Gastrocnemius medialis (tissue), 4 donors: ENCODE measurements at regions not wholly inside any gene's neighbourhood (a gene's known extent, or its start where the extent isn't known, plus 50 kb on each side); places are given as distances from the start of the nearest gene placed in this dataset.

ENCODE experiments used
- ATAC-seq, 2 donors: fragments of 150-250 bp; one replicate each; pipeline ENCODE4 v1.9.1; 2016
- DNase-seq, 2 donors: peaks; one replicate each; pipeline ENCODE4 v3.0.0-alpha.2; 2019
- H3K27ac ChIP-seq, 4 donors: fragments of 200-600 bp; sonication (generic); 1 replicate in 1 of 4; 2 replicates in 3 of 4; pipeline ENCODE4 v1.5.1; 2016 to 2018; ENCODE audit warnings: mild to moderate bottlenecking in 2 of 4, moderate library complexity in 1 of 4
- H3K27me3 ChIP-seq, 3 donors: fragments of 200-600 bp; sonication (generic) in 2 of 3; 1 replicate in 1 of 3; 2 replicates in 2 of 3; pipeline versions ENCODE4 v1.5.1 to v1.6.0; 2016 to 2019; ENCODE audit warnings: mild to moderate bottlenecking in 1 of 3, moderate library complexity in 1 of 3
- H3K36me3 ChIP-seq, 2 donors: fragments of 200-600 bp; sonication (generic) in 1 of 2; one replicate each; pipeline ENCODE4 v1.5.1; 2017 to 2018
- H3K4me1 ChIP-seq, 2 donors: fragments of 200-600 bp; sonication (generic) in 1 of 2; one replicate each; pipeline ENCODE4 v1.5.1; 2016 to 2017; ENCODE audit warnings: mild to moderate bottlenecking in 2 of 2
- H3K4me3 ChIP-seq, 4 donors: fragments of 200-600 bp; sonication (generic) in 3 of 4; 1 replicate in 1 of 4; 2 replicates in 3 of 4; pipeline ENCODE4 v1.5.1; 2016 to 2019; ENCODE audit warnings: mild to moderate bottlenecking in 2 of 4
- H3K9me3 ChIP-seq, 3 donors: fragments of 200-600 bp; sonication (generic) in 2 of 3; 1 replicate in 1 of 3; 2 replicates in 2 of 3; pipeline ENCODE4 v1.5.1; 2016 to 2019
- POLR2A ChIP-seq, 2 donors: fragments of 450-650 bp; IDR thresholded peaks; one replicate each; pipeline ENCODE4 v1.6.1; 2017; ENCODE audit warnings: antibody characterized with exemption in 2 of 2, mild to moderate bottlenecking in 2 of 2, moderate library complexity in 2 of 2
- in situ Hi-C, 4 donors: fragments of 200-750 bp; cut with MboI; loops; one replicate each; pipeline versions ENCODE4 v1.15.0 to v1.8.0; 2017; ENCODE audit warnings: low sequenced_read_pairs in 4 of 4
- intact Hi-C: fragments of 100-400 bp; cut with DNase I; formaldehyde crosslinking; loops from one replicate; pipeline ENCODE4 v1.15.1; 2023; ENCODE audit warnings: low total_unique reads
- TF ChIP-seq, protein P1 (sequence below), 5 experiments: fragments of 450-650 bp in 3 of 5; fragments of 200-600 bp in 2 of 5; sonication (generic) in 2 of 5; IDR thresholded peaks in 4 of 5; conservative IDR thresholded peaks in 1 of 5; 1 replicate in 4 of 5; 2 replicates in 1 of 5; pipeline ENCODE4 v1.5.1; 2016 to 2019; ENCODE audit warnings: antibody characterized with exemption in 5 of 5, mild to moderate bottlenecking in 3 of 5, moderate library complexity in 3 of 5

- no peak for DNase-seq
- H3K9me3 ChIP-seq, result no peaks in the 10 kb centered on the region
Observed at GRCh38 chr13:32947411-32948276, 68.6 kb upstream of the KL start.

DNA sequence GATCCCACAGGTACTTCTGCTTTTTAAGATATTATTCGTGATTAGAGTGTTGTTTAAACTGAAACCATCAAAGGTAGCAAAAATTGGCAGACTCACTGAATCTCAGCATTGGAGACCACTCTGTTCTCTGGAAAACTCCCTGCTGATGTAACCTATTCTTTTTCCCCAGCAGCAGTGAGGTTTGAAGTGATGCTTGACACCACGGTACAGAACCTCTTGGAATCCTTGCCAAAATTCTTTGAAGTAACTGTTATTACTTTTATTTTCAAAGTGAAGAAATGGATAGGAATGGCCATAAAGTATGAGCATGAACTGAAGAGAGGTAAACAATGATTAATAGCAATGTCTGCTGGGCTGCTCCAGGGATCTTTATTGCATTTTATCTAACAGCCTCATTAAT lies 66.4 kb upstream of the KL start:
- no peak for TF ChIP-seq POLR2A (IDR thresholded peaks at IDR 0.05)
- TF ChIP-seq, protein P1, sequence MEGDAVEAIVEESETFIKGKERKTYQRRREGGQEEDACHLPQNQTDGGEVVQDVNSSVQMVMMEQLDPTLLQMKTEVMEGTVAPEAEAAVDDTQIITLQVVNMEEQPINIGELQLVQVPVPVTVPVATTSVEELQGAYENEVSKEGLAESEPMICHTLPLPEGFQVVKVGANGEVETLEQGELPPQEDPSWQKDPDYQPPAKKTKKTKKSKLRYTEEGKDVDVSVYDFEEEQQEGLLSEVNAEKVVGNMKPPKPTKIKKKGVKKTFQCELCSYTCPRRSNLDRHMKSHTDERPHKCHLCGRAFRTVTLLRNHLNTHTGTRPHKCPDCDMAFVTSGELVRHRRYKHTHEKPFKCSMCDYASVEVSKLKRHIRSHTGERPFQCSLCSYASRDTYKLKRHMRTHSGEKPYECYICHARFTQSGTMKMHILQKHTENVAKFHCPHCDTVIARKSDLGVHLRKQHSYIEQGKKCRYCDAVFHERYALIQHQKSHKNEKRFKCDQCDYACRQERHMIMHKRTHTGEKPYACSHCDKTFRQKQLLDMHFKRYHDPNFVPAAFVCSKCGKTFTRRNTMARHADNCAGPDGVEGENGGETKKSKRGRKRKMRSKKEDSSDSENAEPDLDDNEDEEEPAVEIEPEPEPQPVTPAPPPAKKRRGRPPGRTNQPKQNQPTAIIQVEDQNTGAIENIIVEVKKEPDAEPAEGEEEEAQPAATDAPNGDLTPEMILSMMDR (IDR thresholded peaks at IDR 0.05 in 4 of 5, conservative IDR thresholded peaks at IDR 0.05 in 1 of 5), result no peak
- no peaks in the 10 kb centered on the region for H3K27me3 ChIP-seq
- H3K4me3 ChIP-seq, result no peak overlapping the region
- intact Hi-C loops (no loop called here), in situ Hi-C loops (no loop called here)
- H3K36me3 ChIP-seq, result no peaks in the 10 kb centered on the region
- H3K27ac ChIP-seq, result no peak overlapping the region
- H3K4me1 ChIP-seq, result no peaks in the 10 kb centered on the region
- DNase-seq, result no peak
- no peak for ATAC-seq
- H3K9me3 ChIP-seq, result no peaks in the 10 kb centered on the region

More at GRCh38 chr13:32947411-32948276, 68.6 kb upstream of the KL start:
- in situ Hi-C loops (no loop called here), intact Hi-C loops (no loop called here)
- Histone ChIP-seq H3K36me3 (no peaks in the 10 kb centered on the region), H3K27me3 (no peaks in the 10 kb centered on the region), H3K4me3 (no peak overlapping the region), H3K4me1 (no peaks in the 10 kb centered on the region), H3K27ac (no peak overlapping the region)
- ATAC-seq, result no peak
- no peak for TF ChIP-seq POLR2A (IDR thresholded peaks at IDR 0.05)
- TF ChIP-seq, protein P1 (IDR thresholded peaks at IDR 0.05 in 4 of 5, conservative IDR thresholded peaks at IDR 0.05 in 1 of 5), result no peak

DNA sequence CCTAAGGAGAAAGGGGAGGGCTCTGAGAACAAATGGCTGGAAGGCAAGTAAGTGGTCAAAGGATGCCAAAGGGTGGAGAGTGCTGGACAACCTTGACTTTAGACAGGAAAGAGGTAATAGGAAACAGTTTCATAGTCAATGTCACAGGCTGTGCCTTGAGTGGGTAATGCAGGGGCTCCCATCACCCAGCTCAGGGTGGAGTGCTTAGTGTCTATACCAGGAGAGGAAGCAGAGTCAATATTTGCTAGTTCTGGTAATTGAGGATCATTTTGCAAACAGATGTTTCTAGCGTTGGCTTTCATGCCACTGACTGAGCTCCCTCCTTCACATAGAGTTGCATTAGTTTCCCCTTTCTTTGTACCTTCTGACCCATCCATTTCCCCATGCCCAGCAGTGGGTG lies 64.6 kb upstream of the KL start:
- in situ Hi-C loops, result no loop called here
- Histone ChIP-seq H3K9me3 (no peaks in the 10 kb centered on the region), H3K4me3 (no peak overlapping the region), H3K27ac (no peak overlapping the region), H3K4me1 (no peaks in the 10 kb centered on the region), H3K36me3 (no peaks in the 10 kb centered on the region), H3K27me3 (no peaks in the 10 kb centered on the region)
- TF ChIP-seq POLR2A (IDR thresholded peaks at IDR 0.05), result no peak
- TF ChIP-seq, protein P1 (IDR thresholded peaks at IDR 0.05 in 4 of 5, conservative IDR thresholded peaks at IDR 0.05 in 1 of 5), result no peak
- ATAC-seq (no peak), DNase-seq (no peak)
- intact Hi-C loops, result no loop called here

DNA sequence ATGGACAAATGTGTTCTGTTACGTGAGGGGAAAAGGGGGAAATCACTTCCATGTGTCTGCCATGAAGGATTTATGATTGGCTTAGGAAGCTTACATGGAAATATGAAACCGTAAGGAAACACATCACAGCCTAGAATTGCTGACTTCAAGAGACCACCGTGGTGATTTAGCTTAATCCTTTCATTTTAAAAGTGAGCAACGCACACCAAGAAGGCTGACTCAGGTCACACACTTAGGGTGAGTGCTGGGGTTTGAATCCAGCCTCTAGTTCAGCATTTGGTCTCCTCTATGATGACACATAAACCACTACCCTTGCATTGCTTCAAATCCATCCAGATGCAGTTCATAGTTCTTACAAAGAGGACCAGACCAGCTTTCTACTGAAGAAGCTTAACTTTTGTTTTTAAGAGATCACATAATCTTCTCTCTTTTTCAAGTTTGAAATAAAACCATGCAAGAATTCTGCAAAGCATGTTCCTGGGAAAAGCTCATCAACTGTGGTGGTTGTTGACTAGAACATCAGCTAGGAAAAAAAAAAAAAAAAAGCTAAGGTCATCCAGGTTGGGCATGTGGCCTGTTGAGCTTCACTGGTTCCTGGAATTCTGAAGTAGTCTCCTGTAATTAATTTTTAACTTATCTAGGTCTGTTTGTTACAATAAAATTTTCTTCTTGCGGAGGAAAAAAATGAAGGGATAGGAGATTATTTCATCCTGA lies 60.2 kb upstream of the KL start:
- TF ChIP-seq, protein P1 (IDR thresholded peaks at IDR 0.05 in 4 of 5, conservative IDR thresholded peaks at IDR 0.05 in 1 of 5), result no peak
- Histone ChIP-seq H3K27me3 (no peaks in the 10 kb centered on the region), H3K4me3 (no peak overlapping the region), H3K4me1 (no peaks in the 10 kb centered on the region), H3K27ac (no peak overlapping the region), H3K9me3 (no peaks in the 10 kb centered on the region), H3K36me3 (no peaks in the 10 kb centered on the region)
- intact Hi-C loops, result no loop called here
- DNase-seq, result no peak
- in situ Hi-C loops, result no loop called here
- no peak for ATAC-seq
